ENCODE measurements at regions not wholly inside any gene's neighbourhood (a gene's known extent, or its start where the extent isn't known, plus 50 kb on each side); places are given as distances from the start of the nearest gene placed in this dataset.

DNA sequence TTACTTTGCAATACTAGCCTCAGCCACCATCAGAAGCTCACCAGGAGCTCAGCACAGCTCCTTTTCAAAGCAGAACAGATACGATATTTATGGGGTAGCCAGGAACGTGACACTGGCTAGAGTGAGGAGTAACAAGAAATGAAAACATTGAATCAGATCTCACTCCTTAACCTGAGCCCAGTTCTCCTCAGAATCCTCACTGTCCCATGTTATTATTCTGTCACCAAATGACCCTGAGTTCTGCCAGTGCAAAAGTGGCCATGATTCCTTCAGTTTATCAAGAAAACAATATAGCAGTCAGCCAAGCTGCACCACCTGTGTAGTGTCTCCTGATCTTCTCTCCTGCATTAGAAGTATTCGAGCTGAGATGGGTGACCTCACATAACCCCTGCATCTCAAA is 956.7 kb downstream of the TUSC7 start:
- no peak for DNase-seq (ENCODE audit: low read depth)
- TF ChIP-seq, protein P1, sequence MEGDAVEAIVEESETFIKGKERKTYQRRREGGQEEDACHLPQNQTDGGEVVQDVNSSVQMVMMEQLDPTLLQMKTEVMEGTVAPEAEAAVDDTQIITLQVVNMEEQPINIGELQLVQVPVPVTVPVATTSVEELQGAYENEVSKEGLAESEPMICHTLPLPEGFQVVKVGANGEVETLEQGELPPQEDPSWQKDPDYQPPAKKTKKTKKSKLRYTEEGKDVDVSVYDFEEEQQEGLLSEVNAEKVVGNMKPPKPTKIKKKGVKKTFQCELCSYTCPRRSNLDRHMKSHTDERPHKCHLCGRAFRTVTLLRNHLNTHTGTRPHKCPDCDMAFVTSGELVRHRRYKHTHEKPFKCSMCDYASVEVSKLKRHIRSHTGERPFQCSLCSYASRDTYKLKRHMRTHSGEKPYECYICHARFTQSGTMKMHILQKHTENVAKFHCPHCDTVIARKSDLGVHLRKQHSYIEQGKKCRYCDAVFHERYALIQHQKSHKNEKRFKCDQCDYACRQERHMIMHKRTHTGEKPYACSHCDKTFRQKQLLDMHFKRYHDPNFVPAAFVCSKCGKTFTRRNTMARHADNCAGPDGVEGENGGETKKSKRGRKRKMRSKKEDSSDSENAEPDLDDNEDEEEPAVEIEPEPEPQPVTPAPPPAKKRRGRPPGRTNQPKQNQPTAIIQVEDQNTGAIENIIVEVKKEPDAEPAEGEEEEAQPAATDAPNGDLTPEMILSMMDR (IDR thresholded peaks at IDR 0.05; ENCODE audit: low read depth, low read length): no peak
- no peak for TF ChIP-seq POLR2A (IDR thresholded peaks at IDR 0.05; ENCODE audit: extremely low read depth, insufficient read length)
- no peak for TF ChIP-seq MAX (IDR thresholded peaks at IDR 0.05; ENCODE audit: low read depth, low read length)
- no peak for TF ChIP-seq MYC (IDR thresholded peaks at IDR 0.05; ENCODE audit: low read depth, low read length)
- no peak overlapping the region for H3K4me3 ChIP-seq (ENCODE audit: low read depth, low read length)

DNA sequence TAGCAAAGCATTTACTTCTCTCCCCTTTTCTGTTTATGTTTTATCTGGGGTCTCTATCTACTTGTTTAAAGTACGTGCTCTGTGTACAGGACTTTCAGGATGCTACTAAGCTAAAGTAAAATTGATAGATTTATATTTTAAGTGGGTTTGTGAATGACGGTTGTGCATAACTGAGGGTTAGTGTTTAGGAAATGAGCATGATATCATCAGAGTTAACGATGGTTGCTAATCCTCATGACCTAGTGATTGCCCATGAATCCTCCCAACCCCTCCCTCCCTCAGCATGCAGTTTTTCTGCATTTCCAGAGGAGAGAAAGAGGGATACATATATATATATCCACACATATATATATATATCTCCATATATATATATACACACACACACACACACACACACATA is 957.2 kb downstream of the TUSC7 start:
- no peak overlapping the region for H3K4me3 ChIP-seq (ENCODE audit: low read depth, low read length)
- TF ChIP-seq MAX (IDR thresholded peaks at IDR 0.05; ENCODE audit: low read depth, low read length) (no peak), MYC (IDR thresholded peaks at IDR 0.05; ENCODE audit: low read depth, low read length) (no peak), POLR2A (IDR thresholded peaks at IDR 0.05; ENCODE audit: extremely low read depth, insufficient read length) (no peak)
- TF ChIP-seq, protein P1 (IDR thresholded peaks at IDR 0.05; ENCODE audit: low read depth, low read length): no peak
- DNase-seq (ENCODE audit: low read depth): no peak

- H3K4me3 ChIP-seq (ENCODE audit: low read depth, low read length): no peak overlapping the region
- DNase-seq (ENCODE audit: low read depth): no peak
- no peak for TF ChIP-seq MYC (IDR thresholded peaks at IDR 0.05; ENCODE audit: low read depth, low read length)
- no peak for TF ChIP-seq MAX (IDR thresholded peaks at IDR 0.05; ENCODE audit: low read depth, low read length)
Measured at GRCh38 chr3:117669774-117670173, 960.2 kb downstream of the TUSC7 start.

GRCh38 chr3:117671722-117672318 is 962.2 kb downstream of the TUSC7 start:
- TF ChIP-seq, protein P1 (IDR thresholded peaks at IDR 0.05; ENCODE audit: low read depth, low read length): no peak
- TF ChIP-seq MYC (IDR thresholded peaks at IDR 0.05; ENCODE audit: low read depth, low read length) (no peak), MAX (IDR thresholded peaks at IDR 0.05; ENCODE audit: low read depth, low read length) (no peak), POLR2A (IDR thresholded peaks at IDR 0.05; ENCODE audit: extremely low read depth, insufficient read length) (no peak)
- DNase-seq (ENCODE audit: low read depth): no peak
- H3K4me3 ChIP-seq (ENCODE audit: low read depth, low read length): no peak overlapping the region

- TF ChIP-seq POLR2A (IDR thresholded peaks at IDR 0.05; ENCODE audit: extremely low read depth, insufficient read length) (no peak), MAX (IDR thresholded peaks at IDR 0.05; ENCODE audit: low read depth, low read length) (no peak), MYC (IDR thresholded peaks at IDR 0.05; ENCODE audit: low read depth, low read length) (no peak)
- TF ChIP-seq, protein P1 (IDR thresholded peaks at IDR 0.05; ENCODE audit: low read depth, low read length): no peak
- H3K4me3 ChIP-seq (ENCODE audit: low read depth, low read length): no peak overlapping the region
- DNase-seq (ENCODE audit: low read depth): no peak
Measured at GRCh38 chr3:117674321-117674720, 964.7 kb downstream of the TUSC7 start.

- H3K4me3 ChIP-seq (ENCODE audit: low read depth, low read length): no peak overlapping the region
- no peak for DNase-seq (ENCODE audit: low read depth)
- TF ChIP-seq POLR2A (IDR thresholded peaks at IDR 0.05; ENCODE audit: extremely low read depth, insufficient read length) (no peak), MYC (IDR thresholded peaks at IDR 0.05; ENCODE audit: low read depth, low read length) (no peak), MAX (IDR thresholded peaks at IDR 0.05; ENCODE audit: low read depth, low read length) (no peak)
- TF ChIP-seq, protein P1 (IDR thresholded peaks at IDR 0.05; ENCODE audit: low read depth, low read length): no peak
Measured at GRCh38 chr3:117681619-117682018, 972.0 kb downstream of the TUSC7 start.
